ENCODE measurements at regions not wholly inside any gene's neighbourhood (a gene's known extent, or its start where the extent isn't known, plus 50 kb on each side); places are given as distances from the start of the nearest gene placed in this dataset.
"Not testable (repeated sequence)": the region's sequence is repeated elsewhere in the genome, so short reads cannot be mapped to it uniquely, and the experiment has no call there.

- no peak for DNase-seq
Observed at GRCh38 chr2:234861841-234862735, 89.7 kb upstream of the SH3BP4 start.

- not testable (repeated sequence) for DNase-seq
Observed at GRCh38 chr2:234859330-234859872, 92.4 kb upstream of the SH3BP4 start.

GRCh38 chr2:234858790-234859329, 93.0 kb upstream of the SH3BP4 start:
- no peak for DNase-seq

GRCh38 chr2:234858145-234858544, 93.7 kb upstream of the SH3BP4 start:
- DNase-seq, result no peak

GRCh38 chr2:234853729-234854128, 98.1 kb upstream of the SH3BP4 start:
- DNase-seq, result no peak

- DNase-seq, result no peak
Observed at GRCh38 chr2:234852941-234853340, 98.9 kb upstream of the SH3BP4 start.

GRCh38 chr2:234852035-234852434, 99.8 kb upstream of the SH3BP4 start:
- DNase-seq, result no peak

- DNase-seq, result no peak
Observed at GRCh38 chr2:234851451-234851850, 100.4 kb upstream of the SH3BP4 start.

GRCh38 chr2:234850818-234851217, 101.0 kb upstream of the SH3BP4 start:
- no peak for DNase-seq

- DNase-seq, result no peak
Observed at GRCh38 chr2:234849678-234850077, 102.1 kb upstream of the SH3BP4 start.

GRCh38 chr2:234848578-234848977, 103.2 kb upstream of the SH3BP4 start:
- no peak for DNase-seq

GRCh38 chr2:234847639-234848038, 104.2 kb upstream of the SH3BP4 start:
- no peak for DNase-seq

- DNase-seq, result no peak
Observed at GRCh38 chr2:234847364-234847635, 104.5 kb upstream of the SH3BP4 start.

- no peak for DNase-seq
Observed at GRCh38 chr2:234846599-234847363, 105.0 kb upstream of the SH3BP4 start.

- DNase-seq, result no peak
Observed at GRCh38 chr2:234845602-234846590, 105.9 kb upstream of the SH3BP4 start.

GRCh38 chr2:234843411-234843810, 108.4 kb upstream of the SH3BP4 start:
- DNase-seq, result no peak

- no peak for DNase-seq
Observed at GRCh38 chr2:234842753-234843152, 109.1 kb upstream of the SH3BP4 start.

- no peak for DNase-seq
Observed at GRCh38 chr2:234841321-234842015, 110.3 kb upstream of the SH3BP4 start.

GRCh38 chr2:234840336-234840735, 111.5 kb upstream of the SH3BP4 start:
- no peak for DNase-seq

- DNase-seq, result no peak
Observed at GRCh38 chr2:234839285-234839684, 112.5 kb upstream of the SH3BP4 start.

GRCh38 chr2:234836271-234836670, 115.5 kb upstream of the SH3BP4 start:
- no peak for DNase-seq

GRCh38 chr2:234835738-234836137, 116.1 kb upstream of the SH3BP4 start:
- no peak for DNase-seq

All from CD4-positive, alpha-beta T cell treated with Interleukin-4 for 4 hours (primary cell).